HG03378 (cell line): ENCODE measurements at regions not wholly inside any gene's neighbourhood (a gene's known extent, or its start where the extent isn't known, plus 50 kb on each side); places are given as distances from the start of the nearest gene placed in this dataset.

ENCODE experiments used
- ATAC-seq: cut with Tn5 transposase; IDR thresholded peaks from one replicate; pipeline ENCODE4 v1.9.1; 2021; ENCODE audit warnings: mild to moderate bottlenecking, moderate library complexity; ENCODE audit not compliant: unreplicated experiment

- ATAC-seq = no peak
Observed at GRCh38 chr3:153069598-153070510, 92.2 kb upstream of the RAP2B start.

DNA sequence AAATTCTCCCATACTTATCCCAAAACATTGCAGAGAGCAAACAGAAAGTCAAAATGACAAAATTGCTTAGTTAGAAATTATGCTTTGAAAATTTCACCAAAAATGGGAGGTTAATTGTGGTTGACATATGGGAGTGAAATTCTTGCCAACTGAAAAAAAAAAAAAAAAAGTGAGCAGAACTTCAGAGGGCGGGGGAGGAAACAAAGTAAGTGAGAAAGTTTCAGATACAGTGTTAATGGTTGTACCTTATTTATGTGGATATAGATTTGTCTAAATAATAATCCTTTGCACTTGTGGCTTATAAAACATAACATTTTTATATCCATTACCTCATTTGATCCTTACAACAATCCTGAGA, 91.5 kb upstream of the RAP2B start:
- ATAC-seq = no peak

DNA sequence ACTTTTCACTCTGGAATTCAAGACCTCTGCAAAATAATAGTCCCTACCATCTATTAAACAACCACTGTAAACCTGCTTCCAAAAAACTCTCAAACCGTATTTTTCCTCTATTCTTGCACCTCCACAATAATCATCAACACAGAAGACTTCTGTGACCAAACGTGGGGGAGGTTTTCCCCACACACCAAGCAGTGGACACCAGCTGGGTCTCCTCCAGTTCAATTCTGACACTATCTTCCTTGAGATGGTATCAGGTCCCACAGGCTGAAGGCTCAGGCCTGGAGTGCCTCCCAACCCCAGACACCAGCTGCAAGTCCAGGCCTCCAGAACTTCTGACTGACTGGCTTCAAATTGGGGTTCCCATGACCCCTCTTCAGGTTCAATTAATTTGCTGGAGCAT, 89.6 kb upstream of the RAP2B start:
- ATAC-seq = no peak

DNA sequence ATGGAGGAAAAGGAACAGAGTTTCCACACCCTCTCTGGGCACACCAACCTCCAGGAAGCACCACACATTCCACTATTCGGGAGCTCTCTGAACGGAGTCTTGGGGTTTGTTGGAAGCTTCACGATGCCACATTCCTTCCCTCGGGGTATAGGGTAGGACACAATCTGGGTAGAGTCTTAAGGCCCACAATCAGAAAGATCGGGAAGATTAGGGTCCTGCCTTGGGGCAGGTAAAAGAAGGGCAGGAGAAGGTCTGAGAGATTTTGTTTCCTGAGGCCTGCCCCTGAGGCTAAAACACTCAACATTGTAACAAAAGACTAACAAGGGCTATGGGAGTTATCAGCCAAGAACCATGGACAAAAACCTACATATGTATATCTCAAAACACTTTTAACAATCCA, 89.2 kb upstream of the RAP2B start:
- no peak for ATAC-seq

- ATAC-seq = no peak
Observed at GRCh38 chr3:153073636-153074035, 88.4 kb upstream of the RAP2B start.

- no peak for ATAC-seq
Observed at GRCh38 chr3:153078826-153079225, 83.2 kb upstream of the RAP2B start.

DNA sequence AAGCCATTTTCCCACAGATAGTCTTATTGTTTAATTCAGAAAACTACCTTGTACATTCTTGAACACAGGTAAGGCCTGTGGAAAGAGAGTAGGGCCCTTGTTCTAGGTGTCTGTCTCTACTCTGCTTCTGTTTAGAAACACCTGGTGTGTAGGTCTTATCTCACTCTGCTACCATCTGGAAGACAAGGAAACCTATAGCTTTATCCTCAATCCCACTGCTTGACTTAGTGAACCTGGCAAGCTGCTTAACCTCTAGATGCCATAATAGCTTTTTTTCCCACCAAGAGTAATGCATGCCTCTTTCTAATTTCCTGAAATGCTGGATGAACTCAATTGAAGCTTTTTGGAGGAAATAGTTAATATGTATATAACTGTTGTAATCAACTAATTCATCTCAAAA, 82.6 kb upstream of the RAP2B start:
- no peak for ATAC-seq

DNA sequence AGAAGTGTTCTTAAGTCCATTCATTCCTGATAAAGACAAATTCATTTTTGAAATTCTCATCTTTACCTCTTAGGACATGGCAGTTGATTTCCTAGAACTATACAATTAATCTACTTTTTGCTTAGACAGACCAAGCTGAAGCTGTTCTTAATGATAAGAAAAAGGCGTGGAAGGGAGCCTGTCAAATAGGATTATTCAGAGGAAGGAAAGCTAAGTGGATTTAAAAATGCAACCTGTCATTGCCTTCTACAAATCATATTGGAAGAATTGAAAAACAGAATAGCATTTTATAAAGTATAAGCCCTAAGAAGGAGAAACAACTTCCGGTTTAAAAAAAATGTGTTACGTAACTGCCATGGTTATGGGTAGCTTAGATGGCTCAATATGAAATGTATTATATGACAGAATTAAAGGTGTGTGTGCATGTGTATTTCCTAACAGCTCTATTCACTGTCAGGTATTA, 81.2 kb upstream of the RAP2B start:
- ATAC-seq = no peak

DNA sequence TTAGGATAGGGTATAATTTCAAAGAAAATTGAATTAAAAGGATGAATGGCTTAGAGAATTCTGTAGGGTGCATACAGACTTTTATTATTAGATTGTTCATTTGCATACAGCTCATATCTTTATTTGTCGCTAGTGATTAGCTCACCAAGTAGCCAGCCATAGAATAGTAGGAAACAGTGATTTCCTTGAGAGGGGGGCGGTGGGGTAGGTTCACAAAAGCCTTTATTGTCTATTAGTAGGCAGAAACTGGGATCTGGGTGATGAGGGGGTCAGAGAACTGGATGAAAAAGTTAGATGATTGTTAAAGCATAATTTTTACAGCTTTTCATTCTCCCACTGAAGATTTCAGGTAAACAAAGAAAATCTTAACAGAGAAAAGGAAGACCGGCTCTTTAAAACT, 77.6 kb upstream of the RAP2B start:
- ATAC-seq = no peak

- ATAC-seq = no peak
Observed at GRCh38 chr3:153087595-153088566, 74.1 kb upstream of the RAP2B start.

GRCh38 chr3:153089620-153090019, 72.4 kb upstream of the RAP2B start:
- ATAC-seq = no peak

DNA sequence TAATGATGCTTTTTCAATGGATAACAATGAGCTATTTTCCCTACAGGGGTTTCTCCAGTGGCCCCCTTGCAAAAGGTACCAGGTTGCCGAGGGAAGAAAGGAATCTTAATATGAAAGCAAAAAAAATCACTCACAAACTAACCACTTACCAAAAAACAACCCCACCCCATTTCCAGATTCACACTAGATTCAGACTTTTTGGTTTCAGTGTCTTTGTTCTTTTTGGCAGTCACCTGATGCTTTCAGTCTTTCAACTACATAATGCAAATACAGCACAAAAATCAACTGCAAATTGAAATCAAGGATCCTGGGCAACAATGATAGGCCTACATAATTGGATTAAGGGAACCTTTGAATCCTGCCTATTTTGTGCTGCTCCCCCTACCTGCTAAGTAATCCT, 71.1 kb upstream of the RAP2B start:
- ATAC-seq = no peak

GRCh38 chr3:153093629-153094028, 68.4 kb upstream of the RAP2B start:
- no peak for ATAC-seq

DNA sequence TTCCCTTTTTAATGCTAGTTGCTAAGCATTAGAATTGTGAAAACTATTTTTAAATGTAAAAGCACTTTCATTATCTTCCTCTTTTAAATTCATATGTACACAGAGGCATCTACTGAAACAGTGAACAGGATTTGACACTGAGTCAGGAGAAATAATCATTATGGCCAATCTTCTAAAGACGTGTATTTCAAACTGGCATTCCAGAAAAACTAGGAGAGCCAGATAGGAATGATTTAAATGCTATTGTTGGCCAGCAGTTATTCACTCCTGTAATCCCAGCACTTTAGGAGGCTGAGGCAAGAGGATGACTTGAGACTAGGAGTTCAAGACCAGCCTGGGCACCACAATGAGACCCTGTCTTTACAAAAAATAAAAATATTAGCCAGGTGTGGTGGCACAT, 67.6 kb upstream of the RAP2B start:
- no peak for ATAC-seq

DNA sequence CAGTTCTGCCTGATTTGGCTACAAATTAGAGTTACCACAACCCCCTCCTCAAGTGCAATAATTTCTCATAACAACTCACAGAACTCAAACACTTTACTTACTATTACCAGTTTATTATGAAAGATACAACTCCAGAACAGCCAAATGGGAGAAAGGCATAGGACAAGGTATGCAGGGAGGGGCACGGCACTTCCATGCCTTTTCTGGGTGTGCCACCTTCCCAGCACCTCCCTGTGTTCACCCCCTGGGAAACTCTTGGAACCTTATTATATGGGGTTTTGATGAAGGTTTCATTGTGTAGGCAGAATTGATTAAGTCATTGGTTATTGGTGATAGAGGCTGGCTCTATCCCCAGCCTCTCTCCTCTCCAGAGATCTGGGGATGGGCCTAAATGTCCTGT, 66.6 kb upstream of the RAP2B start:
- no peak for ATAC-seq

DNA sequence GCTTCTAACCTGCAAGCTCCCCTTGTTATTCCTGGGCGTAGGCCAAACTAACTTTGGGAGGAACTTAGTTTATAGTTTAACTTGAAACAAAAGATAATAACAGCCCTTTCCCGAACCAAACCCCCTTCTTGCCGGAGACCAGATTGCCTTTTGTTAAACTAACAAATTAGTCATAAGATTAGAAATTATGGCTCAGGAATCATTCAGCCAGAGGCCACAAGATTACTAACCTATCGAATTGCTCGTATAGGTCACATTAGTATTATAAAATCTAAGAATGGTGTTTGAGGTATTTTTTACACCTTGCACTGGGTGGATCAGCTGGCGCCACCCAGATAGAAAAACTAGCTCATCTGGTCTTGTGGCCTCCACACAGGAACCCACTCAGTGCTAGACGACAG, 65.3 kb upstream of the RAP2B start:
- ATAC-seq = no peak

DNA sequence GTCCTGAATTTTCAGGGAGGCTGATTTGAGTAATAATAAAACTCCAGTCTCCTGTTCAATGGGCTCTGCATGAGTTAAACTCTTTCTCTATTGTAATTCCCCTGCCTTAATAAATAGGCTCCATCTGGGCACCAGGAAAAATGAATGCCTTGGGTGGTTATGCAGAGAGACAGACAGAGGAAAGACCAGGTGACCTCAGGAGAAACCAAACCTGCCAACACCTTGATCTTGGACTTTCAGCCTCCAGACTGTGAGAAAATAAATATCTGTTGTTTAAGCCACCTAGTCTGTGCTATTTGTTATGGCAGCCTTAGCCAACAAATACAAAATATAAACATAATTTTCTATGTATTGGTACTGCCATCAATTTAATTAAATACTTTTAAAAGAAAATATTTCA, 64.8 kb upstream of the RAP2B start:
- ATAC-seq = no peak

GRCh38 chr3:153099131-153099530, 62.9 kb upstream of the RAP2B start:
- ATAC-seq = no peak

DNA sequence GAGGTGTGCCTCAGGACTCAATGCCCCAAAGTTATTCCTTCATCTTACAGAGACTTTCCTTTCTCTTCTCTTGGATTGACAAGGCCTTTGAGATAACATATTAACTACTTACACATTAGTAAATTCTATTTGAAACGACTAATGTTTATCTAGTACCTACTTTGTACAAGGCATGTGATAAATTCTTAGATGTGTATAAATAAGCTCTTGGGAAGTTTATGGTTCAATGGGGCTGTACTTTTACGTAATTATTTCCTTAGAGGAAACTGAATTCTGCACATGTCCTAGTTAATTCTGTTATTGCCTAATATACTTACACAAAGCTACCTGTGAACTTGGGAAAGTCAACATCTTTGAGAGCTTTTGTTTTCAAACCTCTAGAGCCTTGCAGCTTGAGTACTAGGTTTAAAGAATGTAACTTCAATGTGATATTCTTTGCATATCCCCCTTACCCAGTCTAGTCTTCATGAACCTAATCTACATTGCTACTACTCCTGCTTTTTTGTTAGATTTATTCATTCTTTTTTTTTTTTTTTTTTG, 58.5 kb upstream of the RAP2B start:
- no peak for ATAC-seq

- ATAC-seq = no peak
Observed at GRCh38 chr3:153110041-153110440, 52.0 kb upstream of the RAP2B start.

DNA sequence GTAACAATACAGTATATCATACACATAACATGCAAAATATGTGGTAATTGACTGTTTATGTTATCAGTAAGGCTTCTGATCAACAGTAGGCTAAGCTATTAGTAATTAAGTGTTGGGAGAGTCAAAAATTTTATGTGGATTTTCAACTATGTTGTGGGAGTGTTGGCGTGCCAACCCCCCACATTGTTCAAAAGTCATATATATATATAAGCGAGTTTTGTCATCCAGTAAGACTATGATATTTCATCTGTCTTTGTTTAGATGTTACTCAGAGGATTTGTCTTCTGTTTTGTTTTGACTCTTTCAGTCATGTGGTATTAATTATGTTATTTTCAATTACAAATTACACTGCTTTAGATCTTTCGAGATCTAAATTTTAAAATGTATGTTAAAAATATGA, 51.0 kb upstream of the RAP2B start:
- no peak for ATAC-seq
